IPS-NIHi7 (cell line): ENCODE measurements at regions not wholly inside any gene's neighbourhood (a gene's known extent, or its start where the extent isn't known, plus 50 kb on each side); places are given as distances from the start of the nearest gene placed in this dataset.
"Not testable (repeated sequence)": the region's sequence is repeated elsewhere in the genome, so short reads cannot be mapped to it uniquely, and the experiment has no call there.

ENCODE experiments used
- DNase-seq: peaks from one replicate; pipeline ENCODE4 v3.0.0; 2012; ENCODE audit warnings: mixed read lengths; ENCODE audit errors: extremely low spot score

GRCh38 chr7:156515911-156516790 lies 124.4 kb upstream of the RNF32 start:
- DNase-seq, result no peak

GRCh38 chr7:156514851-156515250 lies 125.7 kb upstream of the RNF32 start:
- DNase-seq, result no peak

GRCh38 chr7:156511426-156511825 lies 129.1 kb upstream of the RNF32 start:
- no peak for DNase-seq

GRCh38 chr7:156510966-156511365 lies 129.6 kb upstream of the RNF32 start:
- no peak for DNase-seq

- no peak for DNase-seq
Measured at GRCh38 chr7:156509216-156509615, 131.4 kb upstream of the RNF32 start.

- DNase-seq, result no peak
Measured at GRCh38 chr7:156505876-156506275, 134.7 kb upstream of the RNF32 start.

- no peak for DNase-seq
Measured at GRCh38 chr7:156504687-156505545, 135.7 kb upstream of the RNF32 start.

GRCh38 chr7:156504006-156504405 lies 136.6 kb upstream of the RNF32 start:
- DNase-seq, result no peak

- DNase-seq, result peak; percentile 34
Measured at GRCh38 chr7:156503196-156503595, 137.4 kb upstream of the RNF32 start.

GRCh38 chr7:156501815-156502214 lies 138.8 kb upstream of the RNF32 start:
- not testable (repeated sequence) for DNase-seq

GRCh38 chr7:156499247-156499881 lies 141.2 kb upstream of the RNF32 start:
- DNase-seq, result no peak

GRCh38 chr7:156497776-156498509 lies 142.6 kb upstream of the RNF32 start:
- DNase-seq, result no peak

- DNase-seq, result no peak
Measured at GRCh38 chr7:156496865-156497264, 143.7 kb upstream of the RNF32 start.

- no peak for DNase-seq
Measured at GRCh38 chr7:156496363-156496769, 144.2 kb upstream of the RNF32 start.

GRCh38 chr7:156494960-156495359 lies 145.6 kb upstream of the RNF32 start:
- no peak for DNase-seq

GRCh38 chr7:156493942-156494341 lies 146.6 kb upstream of the RNF32 start:
- no peak for DNase-seq

- DNase-seq, result no peak
Measured at GRCh38 chr7:156492170-156492569, 148.4 kb upstream of the RNF32 start.

- DNase-seq, result no peak
Measured at GRCh38 chr7:156491435-156491834, 149.1 kb upstream of the RNF32 start.

- DNase-seq, result no peak
Measured at GRCh38 chr7:156490021-156490800, 150.4 kb upstream of the RNF32 start.

- no peak for DNase-seq
Measured at GRCh38 chr7:156487811-156488533, 152.6 kb upstream of the RNF32 start.
